HG02884 (cell line): ENCODE measurements at regions not wholly inside any gene's neighbourhood (a gene's known extent, or its start where the extent isn't known, plus 50 kb on each side); places are given as distances from the start of the nearest gene placed in this dataset.
A peak's percentile ranks its signal among the peaks of the same experiment; 100 is the strongest.
"Not testable (repeated sequence)": the region's sequence is repeated elsewhere in the genome, so short reads cannot be mapped to it uniquely, and the experiment has no call there.

Experiments used
- ATAC-seq: cut with Tn5 transposase; IDR thresholded peaks from one replicate; pipeline ENCODE4 v1.9.1; 2021; ENCODE audit warnings: mild to moderate bottlenecking, moderate library complexity; ENCODE audit not compliant: unreplicated experiment

GRCh38 chr1:55448261-55448660 lies 233.1 kb upstream of the USP24 start:
- ATAC-seq = no peak

- ATAC-seq = no peak
Measured at GRCh38 chr1:55447488-55447887, 232.3 kb upstream of the USP24 start.

GRCh38 chr1:55446351-55446750 lies 231.2 kb upstream of the USP24 start:
- ATAC-seq = no peak

- peak; percentile 86 for ATAC-seq
Measured at GRCh38 chr1:55445416-55445815, 230.3 kb upstream of the USP24 start.

GRCh38 chr1:55444667-55445066 lies 229.5 kb upstream of the USP24 start:
- peak; percentile 42 for ATAC-seq

GRCh38 chr1:55443175-55443915 lies 228.2 kb upstream of the USP24 start:
- no peak for ATAC-seq

- no peak for ATAC-seq
Measured at GRCh38 chr1:55441489-55441888, 226.3 kb upstream of the USP24 start.

GRCh38 chr1:55437692-55438091 lies 222.5 kb upstream of the USP24 start:
- no peak for ATAC-seq

GRCh38 chr1:55430720-55431119 lies 215.6 kb upstream of the USP24 start:
- not testable (repeated sequence) for ATAC-seq

- ATAC-seq = not testable (repeated sequence)
Measured at GRCh38 chr1:55430206-55430605, 215.0 kb upstream of the USP24 start.

- no peak for ATAC-seq
Measured at GRCh38 chr1:55428944-55429931, 214.1 kb upstream of the USP24 start.

GRCh38 chr1:55428231-55428630 lies 213.1 kb upstream of the USP24 start:
- no peak for ATAC-seq

- ATAC-seq = no peak
Measured at GRCh38 chr1:55427606-55428005, 212.4 kb upstream of the USP24 start.

GRCh38 chr1:55426619-55427018 lies 211.5 kb upstream of the USP24 start:
- no peak for ATAC-seq

GRCh38 chr1:55426156-55426555 lies 211.0 kb upstream of the USP24 start:
- ATAC-seq = no peak

- no peak for ATAC-seq
Measured at GRCh38 chr1:55425310-55425930, 210.3 kb upstream of the USP24 start.

GRCh38 chr1:55423376-55423775 lies 208.2 kb upstream of the USP24 start:
- ATAC-seq = no peak

- ATAC-seq = no peak
Measured at GRCh38 chr1:55420929-55421716, 206.0 kb upstream of the USP24 start.

- no peak for ATAC-seq
Measured at GRCh38 chr1:55420026-55420425, 204.9 kb upstream of the USP24 start.

- no peak for ATAC-seq
Measured at GRCh38 chr1:55418208-55419000, 203.2 kb upstream of the USP24 start.
